Activated CD8-positive, alpha-beta memory T cell treated with anti-CD3 and anti-CD28 coated beads for 36 hours (primary cell): ENCODE measurements at regions not wholly inside any gene's neighbourhood (a gene's known extent, or its start where the extent isn't known, plus 50 kb on each side); places are given as distances from the start of the nearest gene placed in this dataset.
"Not testable (repeated sequence)": the region's sequence is repeated elsewhere in the genome, so short reads cannot be mapped to it uniquely, and the experiment has no call there.

ENCODE experiments used
- CTCF ChIA-PET: fragments of 350-600 bp; sonication (Branson Sonifier 250); formaldehyde crosslinking; loops from one replicate; lab custom pipeline; 2021; ENCODE audit warnings: antibody characterized with exemption; lab: Charles Lee
- POLR2A ChIA-PET: fragments of 350-600 bp; sonication (Branson Sonifier 250); formaldehyde crosslinking; loops from one replicate; lab custom pipeline; 2021; ENCODE audit warnings: antibody characterized with exemption; lab: Charles Lee

DNA sequence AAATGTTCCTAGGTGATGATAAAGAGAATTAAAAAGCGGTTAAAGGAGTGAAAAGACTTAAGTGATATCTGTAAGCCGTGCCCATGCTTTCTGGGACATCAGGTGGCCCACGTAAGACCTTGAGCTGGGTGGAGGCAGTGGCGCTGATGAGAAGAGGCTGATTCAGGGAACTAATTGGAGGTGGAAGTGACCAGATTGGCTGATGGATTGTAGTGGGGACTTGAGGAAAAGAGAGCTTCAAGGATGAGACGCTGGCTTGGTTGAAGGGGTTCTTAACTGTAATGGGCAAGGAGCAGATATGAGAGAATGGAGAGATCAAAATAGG is 69.1 kb upstream of the EP300 start:
- POLR2A ChIA-PET = interaction anchor here (1.0 to 3.2 kb wide), 2 partner anchors 70 to 72 kb away, joined by 7 to 10 read pairs; partner anchors contain the start of genes EP300 and RBX1

DNA sequence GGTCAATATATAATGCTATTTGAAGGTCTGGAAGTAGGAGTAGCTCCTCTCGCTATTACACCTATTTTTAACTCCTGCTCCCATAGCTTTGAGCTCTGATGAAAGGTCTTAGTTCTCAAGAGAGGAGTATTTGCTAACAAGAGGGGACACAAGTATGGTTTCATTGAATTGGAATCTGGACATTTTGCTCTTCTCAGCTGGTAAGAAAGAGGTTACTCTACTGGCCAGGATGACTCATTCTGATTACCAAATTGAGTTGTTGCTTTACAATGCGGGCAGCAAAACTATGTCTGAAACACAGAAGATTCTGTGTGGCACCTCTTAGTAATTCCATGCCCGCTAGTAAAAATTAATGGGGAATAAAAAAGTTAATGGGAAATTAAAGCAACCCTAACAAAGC is 63.6 kb upstream of the EP300 start:
- ChIA-PET CTCF (no interaction called here), POLR2A (no interaction called here)

More for the DNA sequence above, 69.1 kb upstream of the EP300 start:
- CTCF ChIA-PET = interaction anchor here (0.9 to 3.1 kb wide), 3 partner anchors 9 to 101 kb away, joined by 3 to 9 read pairs (median 3); no protein-coding TSS in a partner anchor

DNA sequence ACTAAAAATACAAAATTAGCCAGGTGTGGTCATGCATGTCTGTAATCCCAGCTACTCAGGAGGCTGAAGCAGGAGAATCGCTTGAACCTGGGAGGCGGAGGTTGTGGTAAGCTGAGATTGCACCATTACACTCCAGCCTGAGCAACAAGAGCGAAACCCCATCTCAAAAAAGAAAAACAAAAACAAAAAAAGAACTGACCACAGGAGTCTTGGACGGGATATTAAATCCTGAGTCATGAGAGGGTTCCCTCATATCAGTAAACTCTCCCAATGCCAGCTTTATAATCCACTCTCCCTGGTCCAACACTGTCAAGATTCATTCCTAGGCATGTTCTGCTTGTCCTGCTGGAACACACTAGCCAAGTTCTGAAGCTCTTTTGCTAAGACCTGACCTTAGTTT is 61.5 kb upstream of the EP300 start:
- ChIA-PET POLR2A (no interaction called here), CTCF (no interaction called here)

DNA sequence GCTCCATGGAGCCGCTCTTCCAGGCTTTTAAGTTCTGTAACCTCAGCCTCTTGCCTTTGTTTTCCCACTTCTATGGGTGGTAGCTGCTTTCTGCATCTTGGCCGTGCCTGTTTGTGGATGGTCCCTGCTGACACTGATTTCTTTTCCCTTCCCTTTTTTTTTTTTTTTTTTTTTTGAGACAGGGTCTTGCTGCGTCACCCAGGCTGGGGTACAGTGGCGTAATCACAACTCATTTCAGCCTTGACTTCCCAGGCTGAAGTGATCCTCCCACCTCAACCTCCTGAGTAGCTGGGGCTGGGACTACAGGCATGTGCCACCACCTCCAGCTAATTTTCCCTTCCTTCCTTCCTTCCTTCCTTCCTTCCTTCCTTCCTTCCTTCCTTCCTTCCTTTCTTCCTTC is 57.7 kb upstream of the EP300 start:
- POLR2A ChIA-PET = interaction anchor here (0.6 kb wide), 1 partner anchor 13 kb away, joined by 4 read pairs; no protein-coding TSS in a partner anchor

DNA sequence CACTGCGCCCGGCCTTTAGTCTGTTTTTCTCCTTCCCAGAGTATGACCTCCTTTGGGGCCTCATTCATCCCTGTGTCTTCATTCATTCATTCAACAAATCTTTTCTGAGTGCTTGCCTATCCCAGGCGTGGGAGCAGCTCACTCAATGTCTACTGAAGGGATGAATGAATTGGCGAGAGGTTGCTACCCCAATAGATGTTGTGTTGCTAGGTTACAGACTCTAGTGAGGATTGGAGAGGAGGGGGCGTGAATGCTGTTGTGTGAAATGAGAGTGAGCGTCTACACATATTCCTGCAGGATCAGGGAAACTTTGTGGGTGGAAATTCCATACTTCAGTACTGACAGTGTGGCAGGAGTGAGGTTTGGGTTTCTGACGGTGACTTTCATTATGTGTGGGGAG is 55.5 kb upstream of the EP300 start:
- ChIA-PET CTCF (interaction anchor here (1.4 kb wide), 1 partner anchor 15 kb away, joined by 3 read pairs; no protein-coding TSS in a partner anchor), POLR2A (no interaction called here)

More for the DNA sequence above, 57.7 kb upstream of the EP300 start:
- CTCF ChIA-PET = interaction anchor here (0.7 kb wide), 1 partner anchor 19 kb away, joined by 5 read pairs; no protein-coding TSS in a partner anchor

DNA sequence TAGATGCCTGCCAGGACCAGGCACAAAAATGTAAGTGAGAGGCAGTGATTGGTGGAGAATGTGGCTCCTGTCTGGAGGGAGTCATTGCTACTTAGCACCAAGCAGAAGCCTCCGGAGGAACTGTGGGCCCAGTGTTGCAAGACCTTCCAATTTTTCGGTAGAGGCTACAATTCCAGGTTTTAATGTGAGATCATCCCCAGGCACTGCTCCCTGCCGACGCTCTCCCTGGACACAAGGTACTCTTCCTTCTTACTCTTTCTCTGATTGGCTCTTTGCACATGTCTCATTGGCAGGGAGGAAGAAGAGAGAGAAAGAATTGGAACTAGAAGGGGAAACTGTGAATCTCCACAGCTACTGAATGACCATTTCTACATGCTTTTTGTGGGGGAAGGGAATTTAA is 53.7 kb upstream of the EP300 start:
- CTCF ChIA-PET = no interaction called here
- POLR2A ChIA-PET = no interaction called here

DNA sequence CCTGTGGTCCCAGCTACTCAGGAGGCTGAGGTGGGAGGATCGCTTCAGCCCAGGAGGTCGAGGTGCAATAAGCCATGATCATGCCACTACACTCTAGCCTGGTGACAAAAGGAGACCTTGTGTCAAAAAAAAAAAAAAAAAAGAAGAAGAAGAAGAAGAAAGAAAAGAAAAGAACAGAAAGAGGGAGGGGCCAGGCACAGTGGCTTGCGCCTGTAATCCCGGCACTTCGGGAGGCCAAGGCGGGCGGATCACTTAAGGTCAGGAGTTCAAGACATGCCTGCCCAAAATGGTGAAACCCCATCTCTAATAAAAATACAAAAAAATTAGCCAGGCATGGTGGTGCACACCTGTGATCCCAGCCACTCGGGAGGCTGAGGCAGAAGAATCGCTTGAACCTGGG is 52.8 kb upstream of the EP300 start:
- POLR2A ChIA-PET, CTCF ChIA-PET: not testable (repeated sequence)

DNA sequence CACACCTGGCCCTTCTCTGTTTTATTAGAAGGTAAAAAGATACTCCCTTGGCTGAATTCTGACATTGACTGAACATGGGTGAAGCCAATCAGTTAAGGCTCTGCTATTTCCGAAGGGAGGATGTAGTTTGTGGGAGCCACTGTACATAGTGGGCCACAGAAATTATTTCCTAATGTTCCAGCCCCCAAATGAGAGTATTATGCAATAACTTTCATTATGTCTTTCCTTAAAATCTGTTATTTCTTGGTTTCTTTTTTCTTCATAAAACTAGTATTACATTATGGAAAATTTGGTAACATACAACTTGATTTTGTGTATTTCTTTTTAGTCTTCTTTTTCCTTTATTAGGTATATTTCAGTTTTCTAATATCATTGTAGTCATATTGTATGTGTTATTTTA is 51.9 kb upstream of the EP300 start:
- ChIA-PET CTCF (no interaction called here), POLR2A (no interaction called here)

DNA sequence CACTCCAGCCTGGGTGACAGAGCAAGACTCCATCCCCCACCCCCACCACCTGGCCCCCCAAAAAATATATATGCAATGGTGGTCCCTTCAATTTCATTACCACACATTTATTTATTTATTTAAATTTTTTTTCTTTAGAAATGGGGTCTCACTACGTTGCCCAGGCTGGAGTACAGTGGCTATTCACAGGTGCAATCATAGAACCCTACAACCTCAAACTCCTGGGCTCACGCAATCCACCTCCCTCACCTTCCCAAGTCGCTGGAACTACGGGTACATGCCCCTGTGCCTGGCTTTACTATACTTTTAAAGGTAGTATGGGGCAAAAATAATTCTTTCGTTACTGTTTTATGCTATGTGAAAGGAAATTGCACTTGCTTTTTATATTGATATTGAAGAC is 50.9 kb upstream of the EP300 start:
- ChIA-PET CTCF (no interaction called here), POLR2A (no interaction called here)
